ENCODE measurements at regions not wholly inside any gene's neighbourhood (a gene's known extent, or its start where the extent isn't known, plus 50 kb on each side); places are given as distances from the start of the nearest gene placed in this dataset.
A peak's percentile ranks its signal among the peaks of the same experiment; 100 is the strongest.

DNA sequence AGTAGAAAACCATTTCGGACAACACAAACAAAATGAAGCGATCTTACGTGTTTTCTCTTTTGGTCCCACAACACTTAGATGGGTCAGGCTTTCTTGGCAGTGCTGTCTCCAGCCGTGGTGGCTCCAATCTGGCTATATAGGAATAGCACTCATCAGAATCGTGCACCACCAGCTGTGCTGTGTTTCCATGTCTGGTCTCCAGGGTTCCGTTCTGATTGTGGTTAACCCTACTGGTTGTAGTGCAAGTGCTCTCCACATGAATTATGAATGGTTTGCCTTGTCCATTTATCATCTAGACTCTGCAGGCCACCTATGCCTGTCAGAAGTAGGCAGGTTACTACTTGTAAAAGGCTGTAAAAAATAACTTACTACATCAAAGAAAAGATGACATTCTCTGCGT is 536.3 kb downstream of the IQCM start:
- WGBS (ENCODE audit: extremely low coverage, insufficient coverage, insufficient read length), result no CpG with 5 or more reads among the region's 7 CpGs
- no peak overlapping the region for H2BK5ac ChIP-seq (ENCODE audit: low read depth, low read length, poor library complexity)
- no peaks in the 10 kb centered on the region for H3K36me3 ChIP-seq (ENCODE audit: control insufficient read depth in 1 of 2, insufficient read depth in 2 of 2, low read length in 2 of 2)
- H2BK120ac ChIP-seq (ENCODE audit: insufficient read depth, low read length, poor library complexity), result no peak overlapping the region
- H2AFZ ChIP-seq (ENCODE audit: insufficient read depth, low read length, poor library complexity), result no peak overlapping the region
- H4K12ac ChIP-seq (ENCODE audit: low read depth, low read length), result no peak overlapping the region
- no peaks in the 10 kb centered on the region for H3K9me3 ChIP-seq (ENCODE audit: insufficient read depth, low read depth, low read length)
- no peak overlapping the region for H3K18ac ChIP-seq (ENCODE audit: low read length)
- H3K9ac ChIP-seq (ENCODE audit: low read length), result no peak overlapping the region
- H3K79me2 ChIP-seq (ENCODE audit: control insufficient read depth, insufficient read depth, low read length, poor library complexity), result no peaks in the 10 kb centered on the region
- H3K4me3 ChIP-seq (ENCODE audit: low read depth, low read length), result no peak overlapping the region
- H3K27me3 ChIP-seq (ENCODE audit: insufficient read depth, low read length), result no peaks in the 10 kb centered on the region
- H3K4ac ChIP-seq (ENCODE audit: low read depth, low read length), result no peak overlapping the region
- no peak overlapping the region for H4K8ac ChIP-seq (ENCODE audit: low read depth, low read length)
- H3K79me1 ChIP-seq (ENCODE audit: low read length), result no peaks in the 10 kb centered on the region
- H2AK5ac ChIP-seq (ENCODE audit: low read length), result no peak overlapping the region
- H3K4me1 ChIP-seq (ENCODE audit: control insufficient read depth in 1 of 2, insufficient read depth in 2 of 2, low read length in 2 of 2), result no peaks in the 10 kb centered on the region
- no peak overlapping the region for H3K27ac ChIP-seq (ENCODE audit: low read depth, low read length)
- DNase-seq, result no peak
- H2BK12ac ChIP-seq (ENCODE audit: low read length), result no peak overlapping the region
- no peak overlapping the region for H3K14ac ChIP-seq (ENCODE audit: low read length)
- no peak overlapping the region for H3K23ac ChIP-seq (ENCODE audit: low read length)
- no peak overlapping the region for H4K91ac ChIP-seq (ENCODE audit: low read depth, low read length)
- H3K4me2 ChIP-seq (ENCODE audit: low read length), result no peak overlapping the region

GRCh38 chr4:149277705-149278104 is 537.9 kb downstream of the IQCM start:
- Histone ChIP-seq H2AK5ac (ENCODE audit: low read length) (no peak overlapping the region), H3K4ac (ENCODE audit: low read depth, low read length) (no peak overlapping the region), H3K14ac (ENCODE audit: low read length) (no peak overlapping the region), H2BK120ac (ENCODE audit: insufficient read depth, low read length, poor library complexity) (no peak overlapping the region), H4K12ac (ENCODE audit: low read depth, low read length) (no peak overlapping the region), H3K9me3 (ENCODE audit: insufficient read depth, low read depth, low read length) (no peaks in the 10 kb centered on the region), H3K27me3 (ENCODE audit: insufficient read depth, low read length) (no peaks in the 10 kb centered on the region), H3K27ac (ENCODE audit: low read depth, low read length) (no peak overlapping the region), H3K23ac (ENCODE audit: low read length) (no peak overlapping the region), H3K18ac (ENCODE audit: low read length) (no peak overlapping the region), H4K91ac (ENCODE audit: low read depth, low read length) (no peak overlapping the region), H2BK12ac (ENCODE audit: low read length) (no peak overlapping the region), H3K4me3 (ENCODE audit: low read depth, low read length) (no peak overlapping the region), H3K4me2 (ENCODE audit: low read length) (no peak overlapping the region), H2BK5ac (ENCODE audit: low read depth, low read length, poor library complexity) (no peak overlapping the region), H3K79me1 (ENCODE audit: low read length) (no peaks in the 10 kb centered on the region), H3K79me2 (ENCODE audit: control insufficient read depth, insufficient read depth, low read length, poor library complexity) (no peaks in the 10 kb centered on the region), H3K36me3 (ENCODE audit: control insufficient read depth in 1 of 2, insufficient read depth in 2 of 2, low read length in 2 of 2) (no peaks in the 10 kb centered on the region), H2AFZ (ENCODE audit: insufficient read depth, low read length, poor library complexity) (no peak overlapping the region), H3K4me1 (ENCODE audit: control insufficient read depth in 1 of 2, insufficient read depth in 2 of 2, low read length in 2 of 2) (no peaks in the 10 kb centered on the region), H3K9ac (ENCODE audit: low read length) (no peak overlapping the region), H4K8ac (ENCODE audit: low read depth, low read length) (no peak overlapping the region)
- no CpG with 5 or more reads among the region's 2 CpGs for WGBS (ENCODE audit: extremely low coverage, insufficient coverage, insufficient read length)
- no peak for DNase-seq

DNA sequence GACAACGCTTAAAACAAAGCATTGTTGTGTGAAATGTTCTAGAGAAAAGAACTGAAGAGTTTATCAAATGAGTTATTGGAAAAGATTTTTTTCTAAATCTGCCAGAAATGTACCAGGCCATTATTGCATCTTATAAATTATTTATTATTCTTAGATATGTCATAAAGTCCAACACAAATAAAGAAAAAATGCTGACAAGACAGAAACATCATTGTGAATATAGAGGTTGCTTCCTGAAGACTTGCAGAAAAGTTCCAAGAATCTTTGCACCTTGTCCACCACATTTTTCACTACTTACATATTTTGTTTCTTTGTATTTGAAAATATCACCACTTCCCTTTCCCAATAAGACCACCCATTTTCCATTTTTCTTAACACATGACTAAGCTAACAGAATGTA is 545.8 kb downstream of the IQCM start:
- Histone ChIP-seq H3K4me2 (ENCODE audit: low read length) (no peak overlapping the region), H3K9ac (ENCODE audit: low read length) (no peak overlapping the region), H4K8ac (ENCODE audit: low read depth, low read length) (no peak overlapping the region), H2AFZ (ENCODE audit: insufficient read depth, low read length, poor library complexity) (no peak overlapping the region), H3K27ac (ENCODE audit: low read depth, low read length) (no peak overlapping the region), H3K18ac (ENCODE audit: low read length) (no peak overlapping the region), H2BK5ac (ENCODE audit: low read depth, low read length, poor library complexity) (no peak overlapping the region), H3K27me3 (ENCODE audit: insufficient read depth, low read length) (no peaks in the 10 kb centered on the region), H3K79me1 (ENCODE audit: low read length) (no peaks in the 10 kb centered on the region), H3K79me2 (ENCODE audit: control insufficient read depth, insufficient read depth, low read length, poor library complexity) (no peaks in the 10 kb centered on the region), H2BK120ac (ENCODE audit: insufficient read depth, low read length, poor library complexity) (no peak overlapping the region), H3K23ac (ENCODE audit: low read length) (no peak overlapping the region), H3K4ac (ENCODE audit: low read depth, low read length) (no peak overlapping the region), H3K4me1 (ENCODE audit: control insufficient read depth in 1 of 2, insufficient read depth in 2 of 2, low read length in 2 of 2) (no peaks in the 10 kb centered on the region), H2AK5ac (ENCODE audit: low read length) (no peak overlapping the region), H4K12ac (ENCODE audit: low read depth, low read length) (no peak overlapping the region), H3K4me3 (ENCODE audit: low read depth, low read length) (no peak overlapping the region), H4K91ac (ENCODE audit: low read depth, low read length) (no peak overlapping the region), H3K36me3 (ENCODE audit: control insufficient read depth in 1 of 2, insufficient read depth in 2 of 2, low read length in 2 of 2) (no peaks in the 10 kb centered on the region), H3K14ac (ENCODE audit: low read length) (no peak overlapping the region), H3K9me3 (ENCODE audit: insufficient read depth, low read depth, low read length) (no peaks in the 10 kb centered on the region), H2BK12ac (ENCODE audit: low read length) (no peak overlapping the region)
- no CpG with 5 or more reads among the region's 1 CpG for WGBS (ENCODE audit: extremely low coverage, insufficient coverage, insufficient read length)
- DNase-seq, result no peak

DNA sequence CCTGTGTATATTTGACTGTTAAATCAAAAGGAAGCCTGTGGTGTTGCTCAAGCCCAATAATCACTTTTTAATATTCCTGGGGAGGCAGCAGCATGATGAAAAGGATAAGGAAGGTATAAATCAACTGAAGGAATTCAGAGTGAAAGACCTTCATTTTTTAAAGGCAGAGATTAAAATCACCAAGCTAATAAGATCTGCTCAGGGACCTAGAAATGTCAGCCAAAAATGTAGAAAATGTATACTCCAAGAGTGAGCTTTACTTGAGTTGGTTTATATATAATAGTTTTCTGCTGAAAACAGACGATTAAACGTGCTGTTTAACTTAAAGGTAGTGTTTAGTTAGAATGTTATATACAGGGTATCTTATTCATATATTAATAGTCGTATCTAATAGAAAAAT is 549.3 kb downstream of the IQCM start:
- Histone ChIP-seq H3K4me1 (ENCODE audit: control insufficient read depth in 1 of 2, insufficient read depth in 2 of 2, low read length in 2 of 2) (no peaks in the 10 kb centered on the region), H3K79me2 (ENCODE audit: control insufficient read depth, insufficient read depth, low read length, poor library complexity) (no peaks in the 10 kb centered on the region), H2BK120ac (ENCODE audit: insufficient read depth, low read length, poor library complexity) (no peak overlapping the region), H3K9ac (ENCODE audit: low read length) (no peak overlapping the region), H3K79me1 (ENCODE audit: low read length) (no peaks in the 10 kb centered on the region), H3K23ac (ENCODE audit: low read length) (no peak overlapping the region), H3K27me3 (ENCODE audit: insufficient read depth, low read length) (no peaks in the 10 kb centered on the region), H3K4me2 (ENCODE audit: low read length) (no peak overlapping the region), H2AK5ac (ENCODE audit: low read length) (no peak overlapping the region), H3K14ac (ENCODE audit: low read length) (no peak overlapping the region), H3K9me3 (ENCODE audit: insufficient read depth, low read depth, low read length) (no peaks in the 10 kb centered on the region), H2AFZ (ENCODE audit: insufficient read depth, low read length, poor library complexity) (no peak overlapping the region), H3K4ac (ENCODE audit: low read depth, low read length) (no peak overlapping the region), H2BK5ac (ENCODE audit: low read depth, low read length, poor library complexity) (no peak overlapping the region), H2BK12ac (ENCODE audit: low read length) (no peak overlapping the region), H3K4me3 (ENCODE audit: low read depth, low read length) (no peak overlapping the region), H4K91ac (ENCODE audit: low read depth, low read length) (no peak overlapping the region), H3K18ac (ENCODE audit: low read length) (no peak overlapping the region), H4K12ac (ENCODE audit: low read depth, low read length) (no peak overlapping the region), H4K8ac (ENCODE audit: low read depth, low read length) (no peak overlapping the region), H3K27ac (ENCODE audit: low read depth, low read length) (no peak overlapping the region), H3K36me3 (ENCODE audit: control insufficient read depth in 1 of 2, insufficient read depth in 2 of 2, low read length in 2 of 2) (no peaks in the 10 kb centered on the region)
- no CpG with 5 or more reads among the region's 3 CpGs for WGBS (ENCODE audit: extremely low coverage, insufficient coverage, insufficient read length)
- DNase-seq, result peak in 1 of 2 donors; percentile 52

Measured in trophoblast cell (in vitro differentiated cells and primary cell).